Fibroblast of lung (primary cell): ENCODE measurements at regions not wholly inside any gene's neighbourhood (a gene's known extent, or its start where the extent isn't known, plus 50 kb on each side); places are given as distances from the start of the nearest gene placed in this dataset.

ENCODE experiments used
- EZH2 ChIP-seq: IDR thresholded peaks from 2 replicates; pipeline ENCODE4 v1.5.1; 2012; ENCODE audit warnings: low read length, control low read depth, mild to moderate bottlenecking; ENCODE audit errors: missing control alignments
- TF ChIP-seq, protein P1 (sequence below), 2 donors: IDR thresholded peaks in 1 of 2; conservative IDR thresholded peaks in 1 of 2; 1 replicate in 1 of 2; 2 replicates in 1 of 2; pipeline ENCODE4 v1.5.1; 2011 to 2012; ENCODE audit warnings: low read length in 2 of 2, control low read depth in 1 of 2, inconsistent platforms in 1 of 2, low read depth in 1 of 2, mild to moderate bottlenecking in 1 of 2

DNA sequence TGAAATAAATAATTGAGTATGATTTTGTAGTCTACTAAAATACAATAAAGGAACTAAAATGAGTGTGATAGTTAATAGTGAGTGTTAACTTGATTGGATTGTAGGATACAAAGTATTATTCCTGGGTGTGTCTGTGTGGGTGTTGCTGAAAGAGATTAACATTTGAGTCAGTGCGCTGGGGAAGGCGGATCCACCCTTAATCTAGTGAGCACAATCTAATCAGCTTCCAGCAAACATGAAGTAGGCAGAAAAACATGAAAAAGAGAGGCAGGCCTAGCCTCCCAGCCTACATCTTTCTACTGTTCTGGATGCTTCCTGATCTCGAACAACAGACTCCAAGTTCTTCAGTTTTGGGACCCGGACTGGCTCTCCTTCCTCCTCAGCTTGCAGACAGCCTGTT lies 1716.6 kb downstream of the MRPL39 start:
- TF ChIP-seq, protein P1, sequence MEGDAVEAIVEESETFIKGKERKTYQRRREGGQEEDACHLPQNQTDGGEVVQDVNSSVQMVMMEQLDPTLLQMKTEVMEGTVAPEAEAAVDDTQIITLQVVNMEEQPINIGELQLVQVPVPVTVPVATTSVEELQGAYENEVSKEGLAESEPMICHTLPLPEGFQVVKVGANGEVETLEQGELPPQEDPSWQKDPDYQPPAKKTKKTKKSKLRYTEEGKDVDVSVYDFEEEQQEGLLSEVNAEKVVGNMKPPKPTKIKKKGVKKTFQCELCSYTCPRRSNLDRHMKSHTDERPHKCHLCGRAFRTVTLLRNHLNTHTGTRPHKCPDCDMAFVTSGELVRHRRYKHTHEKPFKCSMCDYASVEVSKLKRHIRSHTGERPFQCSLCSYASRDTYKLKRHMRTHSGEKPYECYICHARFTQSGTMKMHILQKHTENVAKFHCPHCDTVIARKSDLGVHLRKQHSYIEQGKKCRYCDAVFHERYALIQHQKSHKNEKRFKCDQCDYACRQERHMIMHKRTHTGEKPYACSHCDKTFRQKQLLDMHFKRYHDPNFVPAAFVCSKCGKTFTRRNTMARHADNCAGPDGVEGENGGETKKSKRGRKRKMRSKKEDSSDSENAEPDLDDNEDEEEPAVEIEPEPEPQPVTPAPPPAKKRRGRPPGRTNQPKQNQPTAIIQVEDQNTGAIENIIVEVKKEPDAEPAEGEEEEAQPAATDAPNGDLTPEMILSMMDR (conservative IDR thresholded peaks at IDR 0.05 in 1 of 2, IDR thresholded peaks at IDR 0.05 in 1 of 2; ENCODE audit: low read depth in 1 of 2, low read length in 2 of 2) = no peak
- no peak for TF ChIP-seq EZH2
